ENCODE measurements at regions not wholly inside any gene's neighbourhood (a gene's known extent, or its start where the extent isn't known, plus 50 kb on each side); places are given as distances from the start of the nearest gene placed in this dataset.

DNA sequence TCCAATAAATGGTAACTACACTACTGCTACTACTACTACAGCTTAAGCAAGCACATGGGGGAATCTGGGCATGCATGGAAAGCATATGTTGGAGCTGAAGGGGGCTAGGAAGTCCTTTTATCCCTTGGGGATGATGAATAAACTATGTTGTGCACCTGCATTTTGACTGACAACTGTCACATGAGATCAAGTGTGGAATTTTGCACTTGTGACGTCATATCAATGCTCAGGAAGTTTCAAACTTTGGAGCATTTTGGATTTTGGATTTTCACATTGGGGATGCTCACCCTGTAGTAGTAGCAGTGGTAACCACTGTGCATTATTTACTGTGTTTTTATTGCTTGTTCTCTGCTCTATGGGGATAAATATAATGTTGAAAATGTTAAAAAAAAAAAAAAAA, 100.5 kb upstream of the SMAD1 start:
- 63 to 94% methylated on average over 1 of the region's 1 CpG for WGBS, 2 donors
- H3K4me1 ChIP-seq = no peaks in the 10 kb centered on the region
- no peak for ATAC-seq
- H3K4me3 ChIP-seq = no peak overlapping the region
- H3K27me3 ChIP-seq = no peaks in the 10 kb centered on the region
- TF ChIP-seq, protein P1, sequence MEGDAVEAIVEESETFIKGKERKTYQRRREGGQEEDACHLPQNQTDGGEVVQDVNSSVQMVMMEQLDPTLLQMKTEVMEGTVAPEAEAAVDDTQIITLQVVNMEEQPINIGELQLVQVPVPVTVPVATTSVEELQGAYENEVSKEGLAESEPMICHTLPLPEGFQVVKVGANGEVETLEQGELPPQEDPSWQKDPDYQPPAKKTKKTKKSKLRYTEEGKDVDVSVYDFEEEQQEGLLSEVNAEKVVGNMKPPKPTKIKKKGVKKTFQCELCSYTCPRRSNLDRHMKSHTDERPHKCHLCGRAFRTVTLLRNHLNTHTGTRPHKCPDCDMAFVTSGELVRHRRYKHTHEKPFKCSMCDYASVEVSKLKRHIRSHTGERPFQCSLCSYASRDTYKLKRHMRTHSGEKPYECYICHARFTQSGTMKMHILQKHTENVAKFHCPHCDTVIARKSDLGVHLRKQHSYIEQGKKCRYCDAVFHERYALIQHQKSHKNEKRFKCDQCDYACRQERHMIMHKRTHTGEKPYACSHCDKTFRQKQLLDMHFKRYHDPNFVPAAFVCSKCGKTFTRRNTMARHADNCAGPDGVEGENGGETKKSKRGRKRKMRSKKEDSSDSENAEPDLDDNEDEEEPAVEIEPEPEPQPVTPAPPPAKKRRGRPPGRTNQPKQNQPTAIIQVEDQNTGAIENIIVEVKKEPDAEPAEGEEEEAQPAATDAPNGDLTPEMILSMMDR (IDR thresholded peaks at IDR 0.05) = no peak
- TF ChIP-seq POLR2A (IDR thresholded peaks at IDR 0.05) = no peak
- no peak for DNase-seq
- H3K36me3 ChIP-seq (replicated peaks in 1 of 2; ENCODE audit: insufficient read depth in 1 of 2, low read depth in 2 of 2) = no peaks in the 10 kb centered on the region
- intact Hi-C loops (cut with DNase I) = no loop called here
- no peak overlapping the region for H3K27ac ChIP-seq
- no peaks in the 10 kb centered on the region for H3K9me3 ChIP-seq

DNA sequence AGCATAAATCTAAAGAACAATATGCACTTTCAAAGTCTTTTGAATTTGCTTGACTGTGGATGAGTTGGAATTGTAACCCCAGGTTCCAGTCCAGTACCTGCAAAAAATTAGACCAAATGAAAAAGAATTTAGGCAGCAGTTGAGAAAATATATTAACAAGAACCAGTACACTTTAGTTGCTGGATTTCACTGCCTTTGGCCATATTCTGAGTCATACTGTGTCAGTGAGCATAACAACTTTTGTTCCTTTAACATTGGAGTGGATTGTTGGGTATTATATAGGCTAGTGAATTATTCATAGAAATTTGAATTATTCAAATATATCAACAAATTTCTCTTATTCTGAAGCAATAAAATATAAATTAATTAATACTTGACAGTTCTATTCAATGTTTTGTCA, 101.5 kb upstream of the SMAD1 start:
- Histone ChIP-seq H3K4me1 (no peaks in the 10 kb centered on the region), H3K36me3 (replicated peaks in 1 of 2; ENCODE audit: insufficient read depth in 1 of 2, low read depth in 2 of 2) (no peaks in the 10 kb centered on the region), H3K9me3 (no peaks in the 10 kb centered on the region), H3K4me3 (no peak overlapping the region), H3K27me3 (no peaks in the 10 kb centered on the region), H3K27ac (no peak overlapping the region)
- DNase-seq (no peak), ATAC-seq (no peak)
- TF ChIP-seq, protein P1 (IDR thresholded peaks at IDR 0.05) = no peak
- TF ChIP-seq POLR2A (IDR thresholded peaks at IDR 0.05) = no peak
- intact Hi-C loops (cut with DNase I) = no loop called here

DNA sequence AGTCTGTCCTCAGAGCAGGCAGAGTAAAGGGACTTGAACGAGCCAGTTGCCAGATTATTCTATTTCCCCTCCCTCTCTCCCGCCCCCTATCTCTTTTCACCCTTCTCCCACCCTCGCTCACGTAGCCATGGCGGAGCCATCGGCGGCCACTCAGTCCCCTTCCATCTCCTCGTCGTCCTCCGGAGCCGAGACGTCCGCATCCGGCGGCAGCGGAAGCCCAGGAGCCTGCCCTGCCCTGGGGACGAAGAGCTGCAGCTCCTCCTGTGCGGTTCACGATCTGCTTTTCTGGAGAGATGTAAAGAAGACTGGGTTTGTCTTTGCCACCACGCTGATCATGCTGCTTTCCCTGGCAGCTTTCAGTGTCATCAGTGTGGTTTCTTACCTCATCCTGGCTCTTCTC, 106.2 kb upstream of the SMAD1 start:
- H3K27ac ChIP-seq = no peak overlapping the region
- no peaks in the 10 kb centered on the region for H3K4me1 ChIP-seq
- TF ChIP-seq POLR2A (IDR thresholded peaks at IDR 0.05) = no peak
- TF ChIP-seq, protein P1 (IDR thresholded peaks at IDR 0.05) = no peak
- WGBS, 2 donors = 92 to 93% methylated on average over 20 of the region's 20 CpGs
- ATAC-seq (no peak), DNase-seq (no peak)
- no peaks in the 10 kb centered on the region for H3K36me3 ChIP-seq (replicated peaks in 1 of 2; ENCODE audit: insufficient read depth in 1 of 2, low read depth in 2 of 2)
- no peaks in the 10 kb centered on the region for H3K9me3 ChIP-seq
- H3K4me3 ChIP-seq = no peak overlapping the region
- no peaks in the 10 kb centered on the region for H3K27me3 ChIP-seq
- intact Hi-C loops (cut with DNase I) = no loop called here

DNA sequence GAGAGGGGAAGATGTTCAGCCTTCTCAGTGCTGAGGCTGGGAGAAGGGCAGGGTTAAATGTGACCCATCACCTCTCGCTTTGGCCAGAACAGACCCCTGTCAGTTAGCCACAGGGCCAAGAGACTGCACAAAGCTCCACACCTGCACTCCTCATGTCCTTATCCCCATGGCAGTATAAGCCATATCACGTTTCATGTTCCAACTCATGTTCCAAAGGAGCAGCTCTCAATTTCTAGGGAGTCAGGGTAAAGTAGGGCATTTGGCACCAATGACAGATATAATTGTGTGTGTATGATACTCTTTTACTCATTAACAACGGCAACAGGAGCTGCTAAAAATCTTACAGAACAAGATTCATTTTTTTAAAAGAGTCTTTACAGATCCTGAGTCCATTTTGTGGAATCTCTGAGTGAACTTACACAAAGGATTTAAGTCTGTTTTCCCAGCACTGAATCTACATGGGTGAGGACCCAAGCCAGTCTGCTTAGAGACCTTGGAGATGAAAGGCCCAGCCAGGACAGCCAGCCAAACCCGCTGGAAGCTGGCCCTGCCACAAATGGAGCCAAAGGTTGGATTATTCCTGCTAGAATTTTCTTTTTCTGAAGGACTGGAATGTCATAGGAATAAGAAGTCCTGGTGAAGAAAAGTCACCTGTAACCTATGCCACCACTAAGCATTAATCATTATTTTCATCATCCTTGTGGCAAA, 129.1 kb upstream of the SMAD1 start:
- Histone ChIP-seq H3K27ac (peak overlapping the region in 3 of 4 donors; percentile 4 to 39 (median 36)), H3K9me3 (no peaks in the 10 kb centered on the region), H3K27me3 (no peaks in the 10 kb centered on the region), H3K36me3 (replicated peaks in 1 of 2; ENCODE audit: insufficient read depth in 1 of 2, low read depth in 2 of 2) (no peaks in the 10 kb centered on the region), H3K4me1 (peaks cover 8% of the 10 kb centered on the region), H3K4me3 (no peak overlapping the region)
- 42 to 44% methylated on average over 4 of the region's 4 CpGs for WGBS, 2 donors
- intact Hi-C loops (cut with DNase I) = no loop called here
- TF ChIP-seq, protein P1 (IDR thresholded peaks at IDR 0.05) = no peak
- no peak for TF ChIP-seq POLR2A (IDR thresholded peaks at IDR 0.05)
- ATAC-seq = peak; percentile 65
- DNase-seq = peak; percentile 43 to 70 (median 53)

- no peak for TF ChIP-seq POLR2A (IDR thresholded peaks at IDR 0.05)
- TF ChIP-seq, protein P1 (IDR thresholded peaks at IDR 0.05) = no peak
- Histone ChIP-seq H3K27ac (peak overlapping the region in 1 of 4 donors; percentile 36), H3K4me1 (peaks cover 8% of the 10 kb centered on the region), H3K4me3 (no peak overlapping the region), H3K9me3 (no peaks in the 10 kb centered on the region), H3K27me3 (no peaks in the 10 kb centered on the region), H3K36me3 (replicated peaks in 1 of 2; ENCODE audit: insufficient read depth in 1 of 2, low read depth in 2 of 2) (no peaks in the 10 kb centered on the region)
- ATAC-seq (no peak), DNase-seq (no peak)
- 90 to 100% methylated on average over 1 of the region's 1 CpG for WGBS, 2 donors
- intact Hi-C loops (cut with DNase I) = no loop called here
Measured at GRCh38 chr4:145351922-145352321, 129.7 kb upstream of the SMAD1 start.

Data from body of pancreas (tissue), 4 donors.